Gastrocnemius medialis (tissue), 4 donors: ENCODE measurements at regions not wholly inside any gene's neighbourhood (a gene's known extent, or its start where the extent isn't known, plus 50 kb on each side); places are given as distances from the start of the nearest gene placed in this dataset.

Source experiments
- POLR2A ChIP-seq, 2 donors: fragments of 450-650 bp; IDR thresholded peaks; one replicate each; pipeline ENCODE4 v1.6.1; 2017; ENCODE audit warnings: antibody characterized with exemption in 2 of 2, mild to moderate bottlenecking in 2 of 2, moderate library complexity in 2 of 2
- TF ChIP-seq, protein P1 (sequence below), 5 experiments: fragments of 450-650 bp in 3 of 5; fragments of 200-600 bp in 2 of 5; sonication (generic) in 2 of 5; IDR thresholded peaks in 4 of 5; conservative IDR thresholded peaks in 1 of 5; 1 replicate in 4 of 5; 2 replicates in 1 of 5; pipeline ENCODE4 v1.5.1; 2016 to 2019; ENCODE audit warnings: antibody characterized with exemption in 5 of 5, mild to moderate bottlenecking in 3 of 5, moderate library complexity in 3 of 5

DNA sequence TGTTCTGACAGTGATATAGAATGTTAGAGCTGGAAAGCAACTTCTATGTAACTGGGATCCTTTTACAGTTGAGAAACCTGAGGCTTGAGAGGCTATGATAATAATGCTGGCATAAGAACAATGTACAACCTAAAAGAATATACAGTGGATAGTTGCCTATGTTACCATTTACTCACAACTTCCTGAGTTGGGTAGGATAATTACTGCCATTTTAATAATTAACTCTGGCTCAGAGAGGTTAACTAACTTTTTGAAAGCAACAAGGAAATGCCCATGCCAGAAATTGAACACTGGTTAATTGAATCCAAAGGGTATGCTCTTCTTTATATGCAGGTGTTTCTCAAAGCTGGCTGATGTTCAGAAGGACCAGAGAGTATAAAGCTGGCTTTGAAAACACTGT, 530.7 kb upstream of the MAP3K7 start:
- TF ChIP-seq, protein P1, sequence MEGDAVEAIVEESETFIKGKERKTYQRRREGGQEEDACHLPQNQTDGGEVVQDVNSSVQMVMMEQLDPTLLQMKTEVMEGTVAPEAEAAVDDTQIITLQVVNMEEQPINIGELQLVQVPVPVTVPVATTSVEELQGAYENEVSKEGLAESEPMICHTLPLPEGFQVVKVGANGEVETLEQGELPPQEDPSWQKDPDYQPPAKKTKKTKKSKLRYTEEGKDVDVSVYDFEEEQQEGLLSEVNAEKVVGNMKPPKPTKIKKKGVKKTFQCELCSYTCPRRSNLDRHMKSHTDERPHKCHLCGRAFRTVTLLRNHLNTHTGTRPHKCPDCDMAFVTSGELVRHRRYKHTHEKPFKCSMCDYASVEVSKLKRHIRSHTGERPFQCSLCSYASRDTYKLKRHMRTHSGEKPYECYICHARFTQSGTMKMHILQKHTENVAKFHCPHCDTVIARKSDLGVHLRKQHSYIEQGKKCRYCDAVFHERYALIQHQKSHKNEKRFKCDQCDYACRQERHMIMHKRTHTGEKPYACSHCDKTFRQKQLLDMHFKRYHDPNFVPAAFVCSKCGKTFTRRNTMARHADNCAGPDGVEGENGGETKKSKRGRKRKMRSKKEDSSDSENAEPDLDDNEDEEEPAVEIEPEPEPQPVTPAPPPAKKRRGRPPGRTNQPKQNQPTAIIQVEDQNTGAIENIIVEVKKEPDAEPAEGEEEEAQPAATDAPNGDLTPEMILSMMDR (IDR thresholded peaks at IDR 0.05 in 4 of 5, conservative IDR thresholded peaks at IDR 0.05 in 1 of 5), result no peak
- TF ChIP-seq POLR2A (IDR thresholded peaks at IDR 0.05), result no peak
